HCT116 (cell line): ENCODE measurements at regions not wholly inside any gene's neighbourhood (a gene's known extent, or its start where the extent isn't known, plus 50 kb on each side); places are given as distances from the start of the nearest gene placed in this dataset.

Source experiments
- ATAC-seq: fragments of 200-7000 bp; cut with Tn5 transposase; 2 replicates; pipeline ENCODE4 v1.9.1; 2020; ENCODE audit warnings: mild to moderate bottlenecking, moderate library complexity
- BruUV-seq: library from RNA; stranded (reverse); fragments of 400-500 nt; replicated peaks from 2 replicates; lab custom pipeline; 2021; lab: Mats Ljungman, UMichigan
- CTCF ChIA-PET: fragments of 300-600 bp; sonication (Branson Sonifier 250); formaldehyde crosslinking; loops from one replicate; lab custom pipeline; 2021; ENCODE audit warnings: antibody characterized with exemption; lab: Charles Lee
- POLR2A ChIA-PET: fragments of 300-600, 350-600 bp; sonication (Branson Sonifier 250); formaldehyde crosslinking; loops from one replicate; lab custom pipeline; 2021; ENCODE audit warnings: antibody characterized with exemption; lab: Charles Lee
- RAD21 ChIA-PET, 2 experiments: fragments of 300-600 bp; sonication (Branson Sonifier 250); formaldehyde crosslinking; loops; one replicate each; lab custom pipeline; 2023; ENCODE audit warnings: low total read pairs in 2 of 2; ENCODE audit not compliant: uncharacterized antibody in 2 of 2, unreplicated experiment in 2 of 2, low non-redundant PET in 1 of 2; lab: Charles Lee
- DNase-seq: peaks from one replicate; pipeline ENCODE4 v3.0.0-alpha.2; 2010; ENCODE audit warnings: low read depth, low spot score
- H2AFZ ChIP-seq: fragments of 200-600 bp; shearing (Covaris generic), sonication (generic); 2 replicates; pipeline ENCODE4 v1.6.1; 2017; ENCODE audit warnings: low read depth, mixed run types, mixed read lengths, antibody characterized with exemption, low read length; ENCODE audit not compliant: poor library complexity, severe bottlenecking
- H3K27ac ChIP-seq: 2 replicates; pipeline ENCODE4 v1.5.1; 2012; ENCODE audit warnings: low read depth, low read length
- H3K27me3 ChIP-seq: fragments of 200-600 bp; sonication (generic); 2 replicates; pipeline ENCODE4 v1.6.1; 2016; ENCODE audit warnings: mixed run types, low read length, mixed read lengths; ENCODE audit not compliant: insufficient read depth
- H3K36me3 ChIP-seq, 2 experiments: fragments of 200-500 bp in 1 of 2; fragments of 200-600 bp in 1 of 2; sonication (Bioruptor generic) in 1 of 2; sonication (generic) in 1 of 2; 2 replicates each; pipeline versions ENCODE4 v1.5.1 to v1.6.1; 2014 to 2016; ENCODE audit warnings: low read length in 2 of 2, inconsistent platforms in 1 of 2, mixed read lengths in 1 of 2, mixed run types in 1 of 2; ENCODE audit not compliant: insufficient read depth in 2 of 2, control insufficient read depth in 1 of 2
- H3K4me1 ChIP-seq, 2 experiments: fragments of 200-600 bp in 1 of 2; sonication (generic) in 1 of 2; 2 replicates each; pipeline versions ENCODE4 v1.5.1 to v1.6.1; 2012 to 2017; ENCODE audit warnings: low read length in 2 of 2, inconsistent platforms in 1 of 2, mild to moderate bottlenecking in 1 of 2, mixed read lengths in 1 of 2, mixed run types in 1 of 2, moderate library complexity in 1 of 2; ENCODE audit not compliant: insufficient read depth in 2 of 2, control insufficient read depth in 1 of 2
- H3K4me2 ChIP-seq: fragments of 200-600 bp; sonication (generic); 2 replicates; pipeline ENCODE4 v1.6.1; 2017; ENCODE audit warnings: mixed run types, low read length, mixed read lengths
- H3K4me3 ChIP-seq, 2 experiments: fragments of 200-600 bp in 1 of 2; sonication (generic) in 1 of 2; replicated peaks in 1 of 2; 2 replicates each; pipeline ENCODE4 v1.5.1; 2011 to 2016; ENCODE audit warnings: low read length in 2 of 2, control low read depth in 1 of 2, low read depth in 1 of 2, mild to moderate bottlenecking in 1 of 2, mixed read lengths in 1 of 2, mixed run types in 1 of 2
- H3K79me2 ChIP-seq: fragments of 200-600 bp; sonication (generic); 2 replicates; pipeline ENCODE4 v1.6.1; 2017; ENCODE audit warnings: mild to moderate bottlenecking, mixed run types, low read length, moderate library complexity, mixed read lengths; ENCODE audit not compliant: insufficient read depth
- H3K9ac ChIP-seq: fragments of 200-600 bp; sonication (generic); 2 replicates; pipeline ENCODE4 v1.6.1; 2016; ENCODE audit warnings: low read length, mixed read lengths
- H3K9me2 ChIP-seq: fragments of 200-600 bp; sonication (generic), shearing (Covaris generic); 2 replicates; pipeline ENCODE4 v1.6.1; 2017; ENCODE audit warnings: mixed run types, mild to moderate bottlenecking, moderate library complexity; ENCODE audit not compliant: insufficient read depth
- H3K9me3 ChIP-seq, 2 experiments: fragments of 200-500 bp in 1 of 2; fragments of 200-600 bp in 1 of 2; sonication (Bioruptor generic) in 1 of 2; sonication (generic) in 1 of 2; 2 replicates each; pipeline ENCODE4 v1.6.1; 2014 to 2017; ENCODE audit warnings: low read length in 2 of 2, mixed read lengths in 2 of 2, inconsistent platforms in 1 of 2, low read depth in 1 of 2, mild to moderate bottlenecking in 1 of 2, mixed run types in 1 of 2, moderate library complexity in 1 of 2; ENCODE audit not compliant: control insufficient read depth in 1 of 2, insufficient read depth in 1 of 2
- H4K20me1 ChIP-seq: fragments of 200-600 bp; sonication (generic), shearing (Covaris generic); 2 replicates; pipeline ENCODE4 v1.6.1; 2017; ENCODE audit warnings: mixed run types, mild to moderate bottlenecking, moderate library complexity; ENCODE audit not compliant: insufficient read depth
- ATF3 ChIP-seq: IDR thresholded peaks from 2 replicates; pipeline ENCODE4 v1.6.1; 2012
- EZH2 ChIP-seq: fragments of 200-600 bp; sonication (generic); IDR thresholded peaks from 2 replicates; pipeline ENCODE4 v1.6.1; 2017; ENCODE audit warnings: antibody characterized with exemption, mixed run types
- FOSL1 ChIP-seq: IDR thresholded peaks from 2 replicates; pipeline ENCODE4 v1.6.1; 2012; ENCODE audit warnings: low read depth
- REST ChIP-seq: IDR thresholded peaks from 2 replicates; pipeline ENCODE4 v1.6.1; 2012; ENCODE audit warnings: low read depth
- SRF ChIP-seq: IDR thresholded peaks from 2 replicates; pipeline ENCODE4 v1.6.1; 2012; ENCODE audit warnings: low read depth
- TCF7L2 ChIP-seq: IDR thresholded peaks from 2 replicates; pipeline ENCODE4 v1.7.0; 2011; ENCODE audit warnings: borderline replicate concordance, inconsistent platforms; ENCODE audit not compliant: insufficient read depth, insufficient read length; ENCODE audit errors: extremely low read depth
- YY1 ChIP-seq: IDR thresholded peaks from 2 replicates; pipeline ENCODE4 v1.6.1; 2011; ENCODE audit warnings: low read length, low read depth, moderate library complexity, mild to moderate bottlenecking; ENCODE audit not compliant: insufficient replicate concordance; ENCODE audit errors: extremely low read depth
- ZFX ChIP-seq: fragments of 450-650 bp; IDR thresholded peaks from 2 replicates; pipeline ENCODE4 v1.6.1; 2017
- intact Hi-C: fragments of 100-400 bp; cut with micrococcal nuclease; formaldehyde crosslinking; loops from 2 replicates; pipeline ENCODE4 v1.10.0; 2022
- TF ChIP-seq, protein P1 (sequence below), 3 experiments: fragments of 200-600 bp in 1 of 3; sonication (generic) in 1 of 3; IDR thresholded peaks in 2 of 3; conservative IDR thresholded peaks in 1 of 3; 2 replicates each; pipeline ENCODE4 v1.5.1; 2012 to 2017; ENCODE audit warnings: low read depth in 2 of 3, low read length in 2 of 3, antibody characterized with exemption in 1 of 3, borderline replicate concordance in 1 of 3, control low read depth in 1 of 3, mild to moderate bottlenecking in 1 of 3, mixed read lengths in 1 of 3, mixed run types in 1 of 3, moderate library complexity in 1 of 3; ENCODE audit not compliant: insufficient read depth in 1 of 3

- TF ChIP-seq, protein P1, sequence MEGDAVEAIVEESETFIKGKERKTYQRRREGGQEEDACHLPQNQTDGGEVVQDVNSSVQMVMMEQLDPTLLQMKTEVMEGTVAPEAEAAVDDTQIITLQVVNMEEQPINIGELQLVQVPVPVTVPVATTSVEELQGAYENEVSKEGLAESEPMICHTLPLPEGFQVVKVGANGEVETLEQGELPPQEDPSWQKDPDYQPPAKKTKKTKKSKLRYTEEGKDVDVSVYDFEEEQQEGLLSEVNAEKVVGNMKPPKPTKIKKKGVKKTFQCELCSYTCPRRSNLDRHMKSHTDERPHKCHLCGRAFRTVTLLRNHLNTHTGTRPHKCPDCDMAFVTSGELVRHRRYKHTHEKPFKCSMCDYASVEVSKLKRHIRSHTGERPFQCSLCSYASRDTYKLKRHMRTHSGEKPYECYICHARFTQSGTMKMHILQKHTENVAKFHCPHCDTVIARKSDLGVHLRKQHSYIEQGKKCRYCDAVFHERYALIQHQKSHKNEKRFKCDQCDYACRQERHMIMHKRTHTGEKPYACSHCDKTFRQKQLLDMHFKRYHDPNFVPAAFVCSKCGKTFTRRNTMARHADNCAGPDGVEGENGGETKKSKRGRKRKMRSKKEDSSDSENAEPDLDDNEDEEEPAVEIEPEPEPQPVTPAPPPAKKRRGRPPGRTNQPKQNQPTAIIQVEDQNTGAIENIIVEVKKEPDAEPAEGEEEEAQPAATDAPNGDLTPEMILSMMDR (IDR thresholded peaks at IDR 0.05 in 2 of 3, conservative IDR thresholded peaks at IDR 0.05 in 1 of 3; ENCODE audit: borderline replicate concordance in 1 of 3, insufficient read depth in 1 of 3, low read depth in 2 of 3, low read length in 2 of 3) = no peak
- TF ChIP-seq, all 23 proteins: peak for 0
These were observed 295.2 kb upstream of the PWP1 start (continued) for GRCh38 chr12:107390414-107390813.

- BruUV-seq = no TSS peak
- no peak overlapping the region for H3K27ac ChIP-seq
- ATAC-seq = no peak
These were observed 292.4 kb upstream of the PWP1 start for GRCh38 chr12:107393043-107393717.

More at GRCh38 chr12:107393043-107393717, 292.4 kb upstream of the PWP1 start:
- peaks cover 13 to 27% of the 10 kb centered on the region in 2 experiments; a peak in 3 of 4 replicates for H3K4me1 ChIP-seq
- intact Hi-C loops = no loop called here
- no peaks in the 10 kb centered on the region for H4K20me1 ChIP-seq
- H3K4me2 ChIP-seq = no peak overlapping the region
- H2AFZ ChIP-seq = no peak overlapping the region
- no peaks in the 10 kb centered on the region for H3K9me2 ChIP-seq
- H3K79me2 ChIP-seq = no peaks in the 10 kb centered on the region
- H3K9me3 ChIP-seq = no peaks in the 10 kb centered on the region
- no peak overlapping the region for H3K4me3 ChIP-seq
- no peak for DNase-seq
- ChIA-PET RAD21 (no interaction called here), CTCF (no interaction called here), POLR2A (no interaction called here)
- no peak overlapping the region for H3K9ac ChIP-seq
- TF ChIP-seq ATF3 (no peak), REST (no peak), ZFX (no peak), YY1 (no peak), TCF7L2 (no peak), EZH2 (no peak), FOSL1 (no peak), SRF (no peak)
- H3K36me3 ChIP-seq = no peaks in the 10 kb centered on the region
- no peaks in the 10 kb centered on the region for H3K27me3 ChIP-seq
